Daoy (cell line): ENCODE measurements at regions not wholly inside any gene's neighbourhood (a gene's known extent, or its start where the extent isn't known, plus 50 kb on each side); places are given as distances from the start of the nearest gene placed in this dataset.
A peak's percentile ranks its signal among the peaks of the same experiment; 100 is the strongest.

Source experiments
- DNase-seq: peaks from one replicate; pipeline ENCODE4 v3.0.0-alpha.2; 2015; ENCODE audit warnings: low read depth

GRCh38 chr2:217339753-217340152 lies 479.9 kb upstream of the TNP1 start:
- no peak for DNase-seq

- DNase-seq, result peak; percentile 35
Observed at GRCh38 chr2:217338306-217338916, 478.5 kb upstream of the TNP1 start.

GRCh38 chr2:217337771-217338170 lies 477.9 kb upstream of the TNP1 start:
- DNase-seq, result peak; percentile 17

- DNase-seq, result no peak
Observed at GRCh38 chr2:217336694-217337093, 476.8 kb upstream of the TNP1 start.

GRCh38 chr2:217335341-217335966 lies 475.6 kb upstream of the TNP1 start:
- DNase-seq, result peak; percentile 14

GRCh38 chr2:217334561-217334960 lies 474.7 kb upstream of the TNP1 start:
- DNase-seq, result no peak

GRCh38 chr2:217332866-217333265 lies 473.0 kb upstream of the TNP1 start:
- no peak for DNase-seq

- no peak for DNase-seq
Observed at GRCh38 chr2:217332417-217332791, 472.5 kb upstream of the TNP1 start.

GRCh38 chr2:217331523-217332416 lies 471.9 kb upstream of the TNP1 start:
- DNase-seq, result peak; percentile 67

- DNase-seq, result no peak
Observed at GRCh38 chr2:217330647-217331046, 470.8 kb upstream of the TNP1 start.

- no peak for DNase-seq
Observed at GRCh38 chr2:217329023-217329431, 469.2 kb upstream of the TNP1 start.

- no peak for DNase-seq
Observed at GRCh38 chr2:217328622-217328978, 468.7 kb upstream of the TNP1 start.

GRCh38 chr2:217327953-217328621 lies 468.2 kb upstream of the TNP1 start:
- no peak for DNase-seq

GRCh38 chr2:217326238-217327022 lies 466.6 kb upstream of the TNP1 start:
- DNase-seq, result no peak

- DNase-seq, result no peak
Observed at GRCh38 chr2:217325816-217326215, 466.0 kb upstream of the TNP1 start.

GRCh38 chr2:217325251-217325650 lies 465.4 kb upstream of the TNP1 start:
- DNase-seq, result no peak

- peak; percentile 36 for DNase-seq
Observed at GRCh38 chr2:217316743-217317142, 456.9 kb upstream of the TNP1 start.

GRCh38 chr2:217314021-217314460 lies 454.2 kb upstream of the TNP1 start:
- no peak for DNase-seq

- DNase-seq, result no peak
Observed at GRCh38 chr2:217313386-217313785, 453.5 kb upstream of the TNP1 start.

- DNase-seq, result no peak
Observed at GRCh38 chr2:217309056-217309455, 449.2 kb upstream of the TNP1 start.

- no peak for DNase-seq
Observed at GRCh38 chr2:217307023-217307422, 447.2 kb upstream of the TNP1 start.

- no peak for DNase-seq
Observed at GRCh38 chr2:217305882-217306281, 446.0 kb upstream of the TNP1 start.
